HCT116 (cell line): ENCODE measurements at regions not wholly inside any gene's neighbourhood (a gene's known extent, or its start where the extent isn't known, plus 50 kb on each side); places are given as distances from the start of the nearest gene placed in this dataset.
"Not testable (repeated sequence)": the region's sequence is repeated elsewhere in the genome, so short reads cannot be mapped to it uniquely, and the experiment has no call there.

Source experiments
- ATAC-seq: fragments of 200-7000 bp; cut with Tn5 transposase; 2 replicates; pipeline ENCODE4 v1.9.1; 2020; ENCODE audit warnings: mild to moderate bottlenecking, moderate library complexity
- BruUV-seq: library from RNA; stranded (reverse); fragments of 400-500 nt; replicated peaks from 2 replicates; lab custom pipeline; 2021; lab: Mats Ljungman, UMichigan
- CTCF ChIA-PET: fragments of 300-600 bp; sonication (Branson Sonifier 250); formaldehyde crosslinking; loops from one replicate; lab custom pipeline; 2021; ENCODE audit warnings: antibody characterized with exemption; lab: Charles Lee
- POLR2A ChIA-PET: fragments of 300-600, 350-600 bp; sonication (Branson Sonifier 250); formaldehyde crosslinking; loops from one replicate; lab custom pipeline; 2021; ENCODE audit warnings: antibody characterized with exemption; lab: Charles Lee
- RAD21 ChIA-PET, 2 experiments: fragments of 300-600 bp; sonication (Branson Sonifier 250); formaldehyde crosslinking; loops; one replicate each; lab custom pipeline; 2023; ENCODE audit warnings: low total read pairs in 2 of 2; ENCODE audit not compliant: uncharacterized antibody in 2 of 2, unreplicated experiment in 2 of 2, low non-redundant PET in 1 of 2; lab: Charles Lee
- DNase-seq: peaks from one replicate; pipeline ENCODE4 v3.0.0-alpha.2; 2010; ENCODE audit warnings: low read depth, low spot score
- H2AFZ ChIP-seq: fragments of 200-600 bp; shearing (Covaris generic), sonication (generic); 2 replicates; pipeline ENCODE4 v1.6.1; 2017; ENCODE audit warnings: low read depth, mixed run types, mixed read lengths, antibody characterized with exemption, low read length; ENCODE audit not compliant: poor library complexity, severe bottlenecking
- H3K27ac ChIP-seq: 2 replicates; pipeline ENCODE4 v1.5.1; 2012; ENCODE audit warnings: low read depth, low read length
- H3K27me3 ChIP-seq: fragments of 200-600 bp; sonication (generic); 2 replicates; pipeline ENCODE4 v1.6.1; 2016; ENCODE audit warnings: mixed run types, low read length, mixed read lengths; ENCODE audit not compliant: insufficient read depth
- H3K36me3 ChIP-seq, 2 experiments: fragments of 200-500 bp in 1 of 2; fragments of 200-600 bp in 1 of 2; sonication (Bioruptor generic) in 1 of 2; sonication (generic) in 1 of 2; 2 replicates each; pipeline versions ENCODE4 v1.5.1 to v1.6.1; 2014 to 2016; ENCODE audit warnings: low read length in 2 of 2, inconsistent platforms in 1 of 2, mixed read lengths in 1 of 2, mixed run types in 1 of 2; ENCODE audit not compliant: insufficient read depth in 2 of 2, control insufficient read depth in 1 of 2
- H3K4me1 ChIP-seq, 2 experiments: fragments of 200-600 bp in 1 of 2; sonication (generic) in 1 of 2; 2 replicates each; pipeline versions ENCODE4 v1.5.1 to v1.6.1; 2012 to 2017; ENCODE audit warnings: low read length in 2 of 2, inconsistent platforms in 1 of 2, mild to moderate bottlenecking in 1 of 2, mixed read lengths in 1 of 2, mixed run types in 1 of 2, moderate library complexity in 1 of 2; ENCODE audit not compliant: insufficient read depth in 2 of 2, control insufficient read depth in 1 of 2
- H3K4me2 ChIP-seq: fragments of 200-600 bp; sonication (generic); 2 replicates; pipeline ENCODE4 v1.6.1; 2017; ENCODE audit warnings: mixed run types, low read length, mixed read lengths
- H3K4me3 ChIP-seq, 2 experiments: fragments of 200-600 bp in 1 of 2; sonication (generic) in 1 of 2; replicated peaks in 1 of 2; 2 replicates each; pipeline ENCODE4 v1.5.1; 2011 to 2016; ENCODE audit warnings: low read length in 2 of 2, control low read depth in 1 of 2, low read depth in 1 of 2, mild to moderate bottlenecking in 1 of 2, mixed read lengths in 1 of 2, mixed run types in 1 of 2
- H3K79me2 ChIP-seq: fragments of 200-600 bp; sonication (generic); 2 replicates; pipeline ENCODE4 v1.6.1; 2017; ENCODE audit warnings: mild to moderate bottlenecking, mixed run types, low read length, moderate library complexity, mixed read lengths; ENCODE audit not compliant: insufficient read depth
- H3K9ac ChIP-seq: fragments of 200-600 bp; sonication (generic); 2 replicates; pipeline ENCODE4 v1.6.1; 2016; ENCODE audit warnings: low read length, mixed read lengths
- H3K9me2 ChIP-seq: fragments of 200-600 bp; sonication (generic), shearing (Covaris generic); 2 replicates; pipeline ENCODE4 v1.6.1; 2017; ENCODE audit warnings: mixed run types, mild to moderate bottlenecking, moderate library complexity; ENCODE audit not compliant: insufficient read depth
- H3K9me3 ChIP-seq, 2 experiments: fragments of 200-500 bp in 1 of 2; fragments of 200-600 bp in 1 of 2; sonication (Bioruptor generic) in 1 of 2; sonication (generic) in 1 of 2; 2 replicates each; pipeline ENCODE4 v1.6.1; 2014 to 2017; ENCODE audit warnings: low read length in 2 of 2, mixed read lengths in 2 of 2, inconsistent platforms in 1 of 2, low read depth in 1 of 2, mild to moderate bottlenecking in 1 of 2, mixed run types in 1 of 2, moderate library complexity in 1 of 2; ENCODE audit not compliant: control insufficient read depth in 1 of 2, insufficient read depth in 1 of 2
- H4K20me1 ChIP-seq: fragments of 200-600 bp; sonication (generic), shearing (Covaris generic); 2 replicates; pipeline ENCODE4 v1.6.1; 2017; ENCODE audit warnings: mixed run types, mild to moderate bottlenecking, moderate library complexity; ENCODE audit not compliant: insufficient read depth
- intact Hi-C: fragments of 100-400 bp; cut with micrococcal nuclease; formaldehyde crosslinking; loops from 2 replicates; pipeline ENCODE4 v1.10.0; 2022

GRCh38 chr7:150125831-150126230 is 197.3 kb upstream of the LRRC61 start:
- CTCF ChIA-PET, H2AFZ ChIP-seq, H3K9ac ChIP-seq, H3K4me2 ChIP-seq, H3K36me3 ChIP-seq, H3K4me1 ChIP-seq, POLR2A ChIA-PET, DNase-seq, RAD21 ChIA-PET, H4K20me1 ChIP-seq, H3K79me2 ChIP-seq, H3K9me2 ChIP-seq, ATAC-seq, BruUV-seq, H3K4me3 ChIP-seq, H3K9me3 ChIP-seq, intact Hi-C loops, H3K27ac ChIP-seq: not testable (repeated sequence)
- 0 out of 2 replicates have a peak, but pooled peaks cover 12% of the 10 kb centered on the region for H3K27me3 ChIP-seq

DNA sequence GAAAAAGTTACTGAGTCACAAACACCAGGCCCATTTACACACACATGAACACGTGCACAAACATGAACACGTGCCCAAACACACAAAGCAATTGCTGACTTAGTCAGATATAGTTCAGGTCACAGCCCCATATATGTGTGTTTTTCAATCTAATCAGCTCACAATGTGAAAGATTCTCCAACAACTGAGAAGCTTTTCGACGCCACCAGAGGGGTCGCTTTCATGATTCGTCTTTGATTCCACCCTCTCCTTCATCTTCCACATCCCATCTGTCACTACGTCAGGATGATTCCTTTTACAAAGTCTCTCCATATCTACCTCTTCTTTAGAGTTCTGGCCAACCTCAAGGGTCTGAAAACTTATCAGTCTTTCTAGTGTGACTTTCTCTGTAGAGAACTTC is 188.7 kb upstream of the LRRC61 start:
- BruUV-seq, H3K27ac ChIP-seq, POLR2A ChIA-PET: not testable (repeated sequence)

DNA sequence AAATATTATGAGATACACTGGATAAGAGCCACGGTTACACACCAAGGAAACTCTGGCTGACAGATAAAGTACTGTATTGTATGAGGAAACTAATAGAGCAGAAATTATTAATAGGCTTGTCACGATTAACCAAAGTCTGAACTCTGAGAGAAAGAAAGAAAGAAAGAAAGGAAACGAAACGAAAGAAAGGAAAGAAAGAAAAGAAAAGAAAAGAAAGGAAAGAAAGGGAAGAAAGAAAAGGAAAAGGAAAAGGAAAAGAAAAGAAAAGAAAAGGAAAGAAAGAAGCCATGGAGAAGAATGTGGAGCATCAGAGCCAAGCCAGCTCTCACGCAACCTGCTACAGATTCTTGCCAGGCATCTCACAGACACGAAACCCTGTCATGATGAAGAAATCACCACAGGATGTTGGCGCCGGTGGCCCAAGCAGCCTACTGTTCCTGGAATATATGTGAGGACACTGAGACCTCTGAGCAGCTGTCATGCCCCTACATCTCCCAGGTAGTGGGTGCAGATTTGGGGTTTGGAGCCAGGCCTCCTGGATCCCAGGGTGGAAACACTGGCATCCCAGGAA is 187.4 kb upstream of the LRRC61 start:
- ATAC-seq, H3K27ac ChIP-seq, H4K20me1 ChIP-seq, H3K4me2 ChIP-seq, CTCF ChIA-PET, intact Hi-C loops, H3K4me3 ChIP-seq, H3K27me3 ChIP-seq, H3K79me2 ChIP-seq, H3K9ac ChIP-seq, BruUV-seq, H3K9me3 ChIP-seq, H3K9me2 ChIP-seq, RAD21 ChIA-PET, H3K36me3 ChIP-seq, POLR2A ChIA-PET, H2AFZ ChIP-seq, DNase-seq, H3K4me1 ChIP-seq: not testable (repeated sequence)

More for the DNA sequence above, 188.7 kb upstream of the LRRC61 start:
- H3K4me3 ChIP-seq, DNase-seq, H3K36me3 ChIP-seq, H3K4me1 ChIP-seq, H3K9me2 ChIP-seq, H4K20me1 ChIP-seq, intact Hi-C loops, CTCF ChIA-PET, H3K9me3 ChIP-seq, H3K79me2 ChIP-seq, H2AFZ ChIP-seq, RAD21 ChIA-PET, ATAC-seq, H3K27me3 ChIP-seq, H3K9ac ChIP-seq, H3K4me2 ChIP-seq: not testable (repeated sequence)

DNA sequence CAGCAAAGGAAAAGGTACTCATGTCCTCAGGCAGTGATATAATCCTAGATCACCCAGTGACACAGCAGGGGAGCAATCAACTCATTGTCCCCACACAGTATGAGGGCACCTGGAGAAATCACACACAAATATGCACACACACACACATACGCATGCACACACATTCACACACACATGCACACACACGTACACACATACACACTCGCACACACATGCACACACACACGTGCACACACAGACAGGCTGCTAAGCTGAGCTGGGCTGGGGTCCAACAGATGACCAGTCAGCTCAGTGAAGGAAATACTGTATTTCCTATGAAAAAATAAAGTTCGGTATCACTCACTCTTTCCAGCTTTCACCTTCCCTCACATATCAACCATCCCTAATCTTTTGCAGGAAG is 183.3 kb upstream of the LRRC61 start:
- H3K79me2 ChIP-seq, H3K9me3 ChIP-seq, H4K20me1 ChIP-seq, BruUV-seq, POLR2A ChIA-PET, H3K36me3 ChIP-seq, H2AFZ ChIP-seq, CTCF ChIA-PET, H3K27me3 ChIP-seq, H3K9me2 ChIP-seq, DNase-seq, ATAC-seq, H3K4me1 ChIP-seq, H3K9ac ChIP-seq, RAD21 ChIA-PET, H3K4me2 ChIP-seq, H3K27ac ChIP-seq, H3K4me3 ChIP-seq, intact Hi-C loops: not testable (repeated sequence)
